Endothelial cell of umbilical vein (primary cell): ENCODE measurements at regions not wholly inside any gene's neighbourhood (a gene's known extent, or its start where the extent isn't known, plus 50 kb on each side); places are given as distances from the start of the nearest gene placed in this dataset.

Experiments used
- POLR2A ChIP-seq: IDR thresholded peaks from 2 replicates; pipeline ENCODE4 v1.6.1; 2012; ENCODE audit warnings: low read depth, mild to moderate bottlenecking, control low read depth, low read length
- TF ChIP-seq, protein P1 (sequence below), 2 donors: IDR thresholded peaks; 1 replicate in 1 of 2; 2 replicates in 1 of 2; pipeline ENCODE4 v1.5.1; 2011; ENCODE audit warnings: low read length in 2 of 2, mild to moderate bottlenecking in 2 of 2, moderate library complexity in 2 of 2, control low read depth in 1 of 2, inconsistent platforms in 1 of 2, low read depth in 1 of 2; ENCODE audit not compliant: insufficient read depth in 1 of 2; ENCODE audit errors: extremely low read depth in 1 of 2

DNA sequence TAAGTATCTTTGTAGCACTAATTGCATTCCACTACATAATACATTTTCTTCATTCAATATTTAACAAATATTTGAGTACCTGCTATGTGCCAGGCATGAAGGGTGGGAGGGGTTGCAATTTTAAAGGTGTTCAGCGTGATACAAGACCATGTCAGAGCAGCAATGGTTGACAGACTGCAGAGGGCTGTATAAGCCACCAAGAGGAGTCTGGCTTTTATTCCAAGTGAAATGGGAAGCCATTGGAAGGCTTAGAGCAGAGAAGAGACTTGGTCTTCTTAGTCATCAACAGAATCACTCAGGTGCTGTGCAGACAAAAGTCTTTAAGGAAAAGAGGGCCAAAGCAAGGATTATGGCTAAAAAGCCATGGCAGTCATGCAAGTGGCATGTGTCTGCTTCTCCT is 360.8 kb upstream of the ARID1B start:
- TF ChIP-seq, protein P1, sequence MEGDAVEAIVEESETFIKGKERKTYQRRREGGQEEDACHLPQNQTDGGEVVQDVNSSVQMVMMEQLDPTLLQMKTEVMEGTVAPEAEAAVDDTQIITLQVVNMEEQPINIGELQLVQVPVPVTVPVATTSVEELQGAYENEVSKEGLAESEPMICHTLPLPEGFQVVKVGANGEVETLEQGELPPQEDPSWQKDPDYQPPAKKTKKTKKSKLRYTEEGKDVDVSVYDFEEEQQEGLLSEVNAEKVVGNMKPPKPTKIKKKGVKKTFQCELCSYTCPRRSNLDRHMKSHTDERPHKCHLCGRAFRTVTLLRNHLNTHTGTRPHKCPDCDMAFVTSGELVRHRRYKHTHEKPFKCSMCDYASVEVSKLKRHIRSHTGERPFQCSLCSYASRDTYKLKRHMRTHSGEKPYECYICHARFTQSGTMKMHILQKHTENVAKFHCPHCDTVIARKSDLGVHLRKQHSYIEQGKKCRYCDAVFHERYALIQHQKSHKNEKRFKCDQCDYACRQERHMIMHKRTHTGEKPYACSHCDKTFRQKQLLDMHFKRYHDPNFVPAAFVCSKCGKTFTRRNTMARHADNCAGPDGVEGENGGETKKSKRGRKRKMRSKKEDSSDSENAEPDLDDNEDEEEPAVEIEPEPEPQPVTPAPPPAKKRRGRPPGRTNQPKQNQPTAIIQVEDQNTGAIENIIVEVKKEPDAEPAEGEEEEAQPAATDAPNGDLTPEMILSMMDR (IDR thresholded peaks at IDR 0.05; ENCODE audit: extremely low read depth in 1 of 2, insufficient read depth in 1 of 2, low read depth in 1 of 2, low read length in 2 of 2): no peak
- TF ChIP-seq POLR2A: no peak
